GM19455 (cell line): ENCODE measurements at regions not wholly inside any gene's neighbourhood (a gene's known extent, or its start where the extent isn't known, plus 50 kb on each side); places are given as distances from the start of the nearest gene placed in this dataset.

ENCODE experiments used
- ATAC-seq: cut with Tn5 transposase; IDR thresholded peaks from one replicate; pipeline ENCODE4 v1.9.1; 2021; ENCODE audit not compliant: unreplicated experiment

- no peak for ATAC-seq
Measured at GRCh38 chr16:51039638-51040331, 111.3 kb downstream of the SALL1 start.

DNA sequence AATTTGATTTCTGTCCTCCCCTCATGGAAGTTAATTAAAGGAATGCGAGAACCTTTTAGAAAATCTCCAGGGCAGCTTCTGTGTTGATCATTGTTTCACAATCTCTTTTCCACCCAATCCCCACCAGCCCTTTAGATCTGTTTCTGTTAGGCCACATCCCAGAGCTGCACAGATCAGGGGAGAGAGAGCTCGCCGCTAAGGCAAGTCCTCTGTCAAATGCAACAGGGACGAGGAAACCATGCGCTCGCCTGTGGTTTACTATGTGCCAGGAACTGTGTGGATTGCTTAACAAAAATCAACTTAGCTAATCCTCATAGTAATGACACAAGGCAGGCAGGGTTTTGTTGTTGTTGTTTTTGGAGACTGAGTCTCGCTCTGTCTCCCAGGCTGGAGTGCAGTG, 115.4 kb downstream of the SALL1 start:
- no peak for ATAC-seq

DNA sequence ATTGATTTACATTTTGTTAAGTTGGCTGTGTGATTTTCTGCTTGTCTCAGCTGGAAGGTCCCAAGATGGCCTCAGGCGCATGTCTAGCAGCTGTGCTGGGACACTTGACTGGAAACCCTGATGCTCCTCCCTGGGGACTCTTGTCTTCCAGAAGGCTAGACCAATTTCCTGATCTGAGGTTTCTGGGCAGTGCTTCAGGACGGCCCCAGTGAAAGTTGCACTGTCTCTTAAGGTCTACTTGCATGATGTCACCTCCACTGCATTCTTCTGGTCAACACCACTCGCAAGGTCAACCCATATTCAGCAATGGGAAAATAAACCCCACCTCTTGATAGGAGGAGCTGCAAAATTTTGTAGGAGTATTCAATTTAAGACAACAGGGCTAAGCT, 116.0 kb downstream of the SALL1 start:
- ATAC-seq: no peak

- ATAC-seq: no peak
Measured at GRCh38 chr16:51034481-51035109, 116.5 kb downstream of the SALL1 start.

GRCh38 chr16:51031598-51031997, 119.5 kb downstream of the SALL1 start:
- ATAC-seq: no peak

- no peak for ATAC-seq
Measured at GRCh38 chr16:51030516-51030915, 120.6 kb downstream of the SALL1 start.

GRCh38 chr16:51025588-51026290, 125.3 kb downstream of the SALL1 start:
- no peak for ATAC-seq

GRCh38 chr16:51024703-51025102, 126.4 kb downstream of the SALL1 start:
- no peak for ATAC-seq

- no peak for ATAC-seq
Measured at GRCh38 chr16:51022955-51023354, 128.1 kb downstream of the SALL1 start.

GRCh38 chr16:51019617-51020016, 131.5 kb downstream of the SALL1 start:
- no peak for ATAC-seq

GRCh38 chr16:51017969-51018368, 133.1 kb downstream of the SALL1 start:
- ATAC-seq: no peak

- no peak for ATAC-seq
Measured at GRCh38 chr16:51012396-51012795, 138.7 kb downstream of the SALL1 start.

DNA sequence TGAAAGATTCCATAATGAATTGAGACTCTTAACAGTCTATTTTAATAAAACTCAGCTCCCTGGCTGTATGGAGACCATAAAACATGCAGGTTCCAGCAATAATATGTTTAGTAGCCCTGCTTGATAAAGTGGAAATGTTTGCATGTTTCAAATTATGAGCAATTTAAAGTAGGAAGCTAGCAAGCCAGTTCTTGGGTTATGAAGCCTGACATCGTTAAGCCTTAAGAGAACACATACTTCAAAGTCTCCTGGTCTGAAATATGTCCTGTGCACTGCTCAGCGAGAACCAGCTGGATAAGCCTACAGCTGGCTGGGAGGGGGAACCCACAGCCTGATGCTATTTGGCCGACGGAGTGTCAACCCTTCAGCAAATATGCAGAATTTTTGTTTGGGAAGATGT, 140.3 kb downstream of the SALL1 start:
- no peak for ATAC-seq

DNA sequence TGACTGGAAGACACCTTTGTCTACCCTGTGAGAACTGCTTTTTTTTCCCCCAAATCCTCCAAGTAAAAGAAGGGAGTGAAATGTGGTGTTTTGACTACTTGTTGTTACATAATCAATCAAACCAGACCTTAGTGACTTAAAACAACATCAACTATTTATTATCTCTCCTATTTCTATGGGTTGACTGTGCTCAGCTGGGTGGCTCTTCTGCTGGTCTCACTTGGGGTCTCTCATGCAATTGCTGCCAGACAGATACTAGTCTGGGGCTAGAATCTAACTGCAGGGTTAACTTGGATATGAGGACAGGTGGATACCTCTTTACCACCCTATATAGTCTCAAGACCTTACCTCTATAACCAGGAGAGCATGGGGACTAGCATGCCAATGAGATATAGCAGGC, 141.3 kb downstream of the SALL1 start:
- ATAC-seq: no peak

GRCh38 chr16:51009359-51009758, 141.7 kb downstream of the SALL1 start:
- ATAC-seq: no peak

DNA sequence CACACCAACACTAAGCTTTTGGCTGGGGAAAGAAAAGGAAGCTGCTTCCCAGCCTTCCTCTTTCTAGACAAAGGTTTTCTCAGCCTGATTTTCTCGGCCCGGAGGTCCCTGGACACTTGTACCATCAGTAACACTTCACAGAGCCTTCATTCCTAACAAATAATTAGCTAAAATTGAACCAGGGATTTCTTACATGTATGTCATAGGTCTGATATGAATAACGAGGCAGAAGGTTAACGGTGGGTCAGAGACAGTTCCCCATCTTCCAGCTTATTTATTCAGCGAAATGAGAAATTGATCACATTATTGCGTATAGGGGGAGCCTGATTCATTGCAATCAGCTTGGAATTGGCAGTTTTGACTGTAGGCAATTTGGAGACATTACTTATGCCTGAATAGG, 142.5 kb downstream of the SALL1 start:
- ATAC-seq: no peak

DNA sequence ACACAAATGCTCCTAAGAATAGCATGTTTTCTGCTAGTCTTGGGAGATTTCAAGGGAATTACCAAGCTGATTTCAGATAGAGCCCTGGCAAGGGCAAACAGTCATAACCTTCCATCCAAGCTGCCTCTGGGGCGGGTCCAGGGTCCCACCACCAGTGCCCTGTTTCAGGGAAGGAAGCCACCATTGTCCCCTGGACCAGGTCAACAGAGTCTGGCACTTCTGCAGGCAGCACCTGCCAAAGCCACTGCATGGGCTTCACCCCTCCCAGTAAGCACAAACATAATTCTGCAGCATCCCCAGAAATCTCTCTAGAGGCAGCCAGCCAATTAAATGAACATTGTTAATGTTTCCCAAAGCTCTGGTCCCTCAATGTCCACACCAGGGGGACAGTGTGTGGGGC, 143.0 kb downstream of the SALL1 start:
- ATAC-seq: no peak

GRCh38 chr16:51003850-51004566, 147.1 kb downstream of the SALL1 start:
- ATAC-seq: no peak

- no peak for ATAC-seq
Measured at GRCh38 chr16:51002881-51003490, 148.1 kb downstream of the SALL1 start.

DNA sequence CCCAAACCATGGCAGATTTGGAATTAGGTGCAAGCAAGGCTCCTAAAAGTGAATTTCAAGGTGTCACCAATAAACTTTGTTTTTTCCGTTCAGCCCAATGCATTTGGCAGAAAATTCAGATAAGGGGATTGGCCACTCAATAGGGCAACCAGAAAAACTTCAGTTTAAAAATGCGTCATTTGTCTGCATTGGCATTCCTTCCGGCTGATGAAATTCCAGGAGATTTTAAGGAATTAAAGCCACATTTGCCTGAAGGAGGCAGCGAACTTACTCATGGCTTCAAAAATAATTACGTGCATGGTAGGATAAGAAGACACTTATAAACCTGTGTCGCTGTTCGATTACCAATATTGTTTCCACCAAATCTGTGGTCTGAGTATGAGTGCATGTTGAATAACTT, 151.9 kb downstream of the SALL1 start:
- ATAC-seq: no peak

GRCh38 chr16:50998411-50998810, 152.7 kb downstream of the SALL1 start:
- no peak for ATAC-seq
